Peyer's patch (tissue), 4 donors: ENCODE measurements at regions not wholly inside any gene's neighbourhood (a gene's known extent, or its start where the extent isn't known, plus 50 kb on each side); places are given as distances from the start of the nearest gene placed in this dataset.

ENCODE experiments used
- POLR2A ChIP-seq, 2 donors: fragments of 450-650 bp; IDR thresholded peaks; one replicate each; pipeline ENCODE4 v1.5.1; 2017; ENCODE audit warnings: antibody characterized with exemption in 2 of 2, mild to moderate bottlenecking in 2 of 2, moderate library complexity in 2 of 2
- TF ChIP-seq, protein P1 (sequence below), 6 experiments: fragments of 450-650 bp in 4 of 6; fragments of 200-600 bp in 2 of 6; sonication (generic) in 1 of 6; IDR thresholded peaks; one replicate each; pipeline ENCODE4 v1.5.1; 2017 to 2019; ENCODE audit warnings: antibody characterized with exemption in 6 of 6, mild to moderate bottlenecking in 3 of 6, moderate library complexity in 1 of 6

DNA sequence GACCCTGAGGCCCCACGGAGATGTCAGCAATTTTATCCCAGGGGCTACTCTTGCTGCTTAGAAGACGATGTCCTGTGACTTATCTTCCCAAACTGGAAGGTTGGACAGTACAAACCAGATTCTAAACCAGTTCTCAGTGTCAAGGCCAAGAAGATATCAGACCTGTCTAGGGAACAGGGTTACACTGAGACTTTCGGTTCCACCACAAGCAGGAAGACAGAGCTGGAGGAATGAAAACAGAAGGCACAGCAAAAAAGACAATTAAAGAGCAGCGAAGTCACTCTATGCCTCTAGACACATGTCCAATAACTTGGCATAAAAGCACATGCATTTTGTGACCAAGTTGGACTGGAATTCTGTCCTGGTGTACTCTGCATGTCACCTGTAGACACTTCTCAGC, 73.4 kb upstream of the TMEM252 start:
- TF ChIP-seq, protein P1, sequence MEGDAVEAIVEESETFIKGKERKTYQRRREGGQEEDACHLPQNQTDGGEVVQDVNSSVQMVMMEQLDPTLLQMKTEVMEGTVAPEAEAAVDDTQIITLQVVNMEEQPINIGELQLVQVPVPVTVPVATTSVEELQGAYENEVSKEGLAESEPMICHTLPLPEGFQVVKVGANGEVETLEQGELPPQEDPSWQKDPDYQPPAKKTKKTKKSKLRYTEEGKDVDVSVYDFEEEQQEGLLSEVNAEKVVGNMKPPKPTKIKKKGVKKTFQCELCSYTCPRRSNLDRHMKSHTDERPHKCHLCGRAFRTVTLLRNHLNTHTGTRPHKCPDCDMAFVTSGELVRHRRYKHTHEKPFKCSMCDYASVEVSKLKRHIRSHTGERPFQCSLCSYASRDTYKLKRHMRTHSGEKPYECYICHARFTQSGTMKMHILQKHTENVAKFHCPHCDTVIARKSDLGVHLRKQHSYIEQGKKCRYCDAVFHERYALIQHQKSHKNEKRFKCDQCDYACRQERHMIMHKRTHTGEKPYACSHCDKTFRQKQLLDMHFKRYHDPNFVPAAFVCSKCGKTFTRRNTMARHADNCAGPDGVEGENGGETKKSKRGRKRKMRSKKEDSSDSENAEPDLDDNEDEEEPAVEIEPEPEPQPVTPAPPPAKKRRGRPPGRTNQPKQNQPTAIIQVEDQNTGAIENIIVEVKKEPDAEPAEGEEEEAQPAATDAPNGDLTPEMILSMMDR (IDR thresholded peaks at IDR 0.05), result no peak
- TF ChIP-seq POLR2A (IDR thresholded peaks at IDR 0.05), result no peak
